ENCODE measurements at regions not wholly inside any gene's neighbourhood (a gene's known extent, or its start where the extent isn't known, plus 50 kb on each side); places are given as distances from the start of the nearest gene placed in this dataset.

- no peaks in the 10 kb centered on the region for H3K9me3 ChIP-seq
- no peaks in the 10 kb centered on the region for H3K36me3 ChIP-seq
- H3K4me1 ChIP-seq (ENCODE audit: control insufficient read depth in 1 of 2, insufficient read depth in 1 of 2, low read depth in 1 of 2, low read length in 1 of 2): no peaks in the 10 kb centered on the region
- H3K27ac ChIP-seq: no peak overlapping the region
- no peak overlapping the region for H3K4me3 ChIP-seq (ENCODE audit: low read depth in 1 of 2, low read length in 1 of 2)
- no peak for TF ChIP-seq CTCF (IDR thresholded peaks at IDR 0.05)
- H3K27me3 ChIP-seq: no peaks in the 10 kb centered on the region
Measured at GRCh38 chr5:105283134-105283533, 1720.5 kb upstream of the NUDT12 start.

DNA sequence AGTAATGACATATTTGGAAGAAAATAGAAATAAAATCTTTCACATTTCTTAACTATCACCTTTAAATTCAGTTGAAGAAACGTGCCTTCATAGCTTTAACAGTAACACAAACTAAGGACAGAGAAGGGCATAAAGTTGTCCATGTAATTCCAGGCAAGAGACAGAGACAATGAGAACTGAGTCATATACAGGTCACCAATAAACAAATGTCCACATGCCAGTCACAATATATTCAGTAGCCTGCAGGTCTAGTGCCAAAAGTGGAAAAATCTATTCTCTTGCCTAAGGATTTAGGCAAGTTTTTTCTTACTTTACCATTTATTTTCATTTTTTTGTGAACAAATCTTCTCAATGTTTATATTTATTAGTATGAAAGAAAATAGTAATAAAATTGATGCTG is 1711.5 kb upstream of the NUDT12 start:
- no peak overlapping the region for H3K27ac ChIP-seq
- no peak overlapping the region for H3K4me3 ChIP-seq (ENCODE audit: low read depth in 1 of 2, low read length in 1 of 2)
- H3K4me1 ChIP-seq (ENCODE audit: control insufficient read depth in 1 of 2, insufficient read depth in 1 of 2, low read depth in 1 of 2, low read length in 1 of 2): no peaks in the 10 kb centered on the region
- TF ChIP-seq CTCF (IDR thresholded peaks at IDR 0.05): no peak
- H3K36me3 ChIP-seq: no peaks in the 10 kb centered on the region
- no peaks in the 10 kb centered on the region for H3K27me3 ChIP-seq
- H3K9me3 ChIP-seq: no peaks in the 10 kb centered on the region

DNA sequence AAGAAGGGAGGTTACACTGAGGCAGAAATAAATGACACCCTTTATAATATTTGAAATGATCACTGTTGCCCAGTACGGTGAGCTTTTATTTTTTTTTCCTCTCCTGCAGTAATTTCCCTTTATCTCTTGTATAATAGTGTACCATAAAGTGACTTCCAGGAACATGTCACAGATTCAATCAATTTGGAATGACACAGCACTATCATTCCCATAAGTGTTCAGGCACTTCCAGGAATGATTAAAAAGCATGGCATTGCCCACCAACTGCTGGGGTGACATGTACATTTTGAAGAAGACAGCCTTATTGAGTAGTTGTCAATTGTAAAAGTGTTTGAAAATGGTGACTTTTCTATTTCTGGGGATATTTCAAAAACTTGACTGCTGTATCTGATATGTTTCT is 1700.9 kb upstream of the NUDT12 start:
- no peak for TF ChIP-seq CTCF (IDR thresholded peaks at IDR 0.05)
- Histone ChIP-seq H3K36me3 (no peaks in the 10 kb centered on the region), H3K27ac (no peak overlapping the region), H3K4me3 (ENCODE audit: low read depth in 1 of 2, low read length in 1 of 2) (no peak overlapping the region), H3K27me3 (no peaks in the 10 kb centered on the region), H3K9me3 (no peaks in the 10 kb centered on the region), H3K4me1 (ENCODE audit: control insufficient read depth in 1 of 2, insufficient read depth in 1 of 2, low read depth in 1 of 2, low read length in 1 of 2) (no peaks in the 10 kb centered on the region)

- no peaks in the 10 kb centered on the region for H3K4me1 ChIP-seq (ENCODE audit: control insufficient read depth in 1 of 2, insufficient read depth in 1 of 2, low read depth in 1 of 2, low read length in 1 of 2)
- H3K27me3 ChIP-seq: no peaks in the 10 kb centered on the region
- H3K27ac ChIP-seq: no peak overlapping the region
- no peaks in the 10 kb centered on the region for H3K36me3 ChIP-seq
- no peak for TF ChIP-seq CTCF (IDR thresholded peaks at IDR 0.05)
- no peak overlapping the region for H3K4me3 ChIP-seq (ENCODE audit: low read depth in 1 of 2, low read length in 1 of 2)
- no peaks in the 10 kb centered on the region for H3K9me3 ChIP-seq
Measured at GRCh38 chr5:105259581-105260217, 1697.1 kb upstream of the NUDT12 start.

GRCh38 chr5:105238561-105238960 is 1676.0 kb upstream of the NUDT12 start:
- no peaks in the 10 kb centered on the region for H3K36me3 ChIP-seq
- no peaks in the 10 kb centered on the region for H3K4me1 ChIP-seq (ENCODE audit: control insufficient read depth in 1 of 2, insufficient read depth in 1 of 2, low read depth in 1 of 2, low read length in 1 of 2)
- TF ChIP-seq CTCF (IDR thresholded peaks at IDR 0.05): no peak
- no peak overlapping the region for H3K4me3 ChIP-seq (ENCODE audit: low read depth in 1 of 2, low read length in 1 of 2)
- H3K27ac ChIP-seq: no peak overlapping the region
- no peaks in the 10 kb centered on the region for H3K9me3 ChIP-seq
- H3K27me3 ChIP-seq: no peaks in the 10 kb centered on the region

Data from neutrophil (primary cell).